Calu3 (cell line): ENCODE measurements at regions not wholly inside any gene's neighbourhood (a gene's known extent, or its start where the extent isn't known, plus 50 kb on each side); places are given as distances from the start of the nearest gene placed in this dataset.

Experiments used
- BruUV-seq: library from RNA; stranded (reverse); fragments of 400-500 nt; replicated peaks from 2 replicates; lab custom pipeline; 2021; lab: Mats Ljungman, UMichigan
- CTCF ChIA-PET: fragments of 300-600 bp; sonication (Branson Sonifier 250); formaldehyde crosslinking; loops from one replicate; lab custom pipeline; 2022; ENCODE audit warnings: antibody characterized with exemption; lab: Charles Lee
- DNase-seq: peaks from one replicate; pipeline ENCODE4 v3.0.0; 2022
- H3K27ac Mint-ChIP-seq: one replicate; pipeline ENCODE4 v1.8.0; 2022; ENCODE audit warnings: mixed read lengths; ENCODE audit not compliant: unreplicated experiment
- H3K27me3 Mint-ChIP-seq: one replicate; pipeline ENCODE4 v1.8.0; 2022; ENCODE audit warnings: mixed read lengths; ENCODE audit not compliant: unreplicated experiment
- H3K36me3 Mint-ChIP-seq: one replicate; pipeline ENCODE4 v1.8.0; 2022; ENCODE audit warnings: mild to moderate bottlenecking, moderate library complexity, mixed read lengths; ENCODE audit not compliant: insufficient read depth, unreplicated experiment
- H3K4me1 Mint-ChIP-seq: one replicate; pipeline ENCODE4 v1.8.0; 2022; ENCODE audit warnings: mild to moderate bottlenecking, low read depth, mixed read lengths; ENCODE audit not compliant: unreplicated experiment
- H3K4me3 Mint-ChIP-seq: one replicate; pipeline ENCODE4 v1.8.0; 2022; ENCODE audit warnings: mild to moderate bottlenecking, low read depth, moderate library complexity, mixed read lengths; ENCODE audit not compliant: unreplicated experiment
- H3K9me3 Mint-ChIP-seq: one replicate; pipeline ENCODE4 v1.8.0; 2022; ENCODE audit warnings: low read depth, mixed read lengths; ENCODE audit not compliant: unreplicated experiment
- CTCF ChIP-seq: fragments of 200-600 bp; IDR thresholded peaks from one replicate; pipeline ENCODE4 v1.8.0; 2022; ENCODE audit warnings: antibody characterized with exemption; ENCODE audit not compliant: unreplicated experiment
- intact Hi-C: fragments of 100-400 bp; cut with micrococcal nuclease; formaldehyde crosslinking; loops from one replicate; pipeline ENCODE4 v1.10.0; 2022; ENCODE audit not compliant: unreplicated experiment

- no peaks in the 10 kb centered on the region for H3K27me3 Mint-ChIP-seq
- peaks cover 9% of the 10 kb centered on the region for H3K9me3 Mint-ChIP-seq
- CTCF ChIA-PET = no interaction called here
- no TSS peak for BruUV-seq
- no peaks in the 10 kb centered on the region for H3K36me3 Mint-ChIP-seq
- no peak for DNase-seq
- intact Hi-C loops = loop anchor here (10.0 kb wide), 1 partner anchor 367 kb away; no protein-coding TSS in a partner anchor
- TF ChIP-seq CTCF = no peak
- H3K4me1 Mint-ChIP-seq = no peaks in the 10 kb centered on the region
- H3K4me3 Mint-ChIP-seq = no peak overlapping the region
- no peak overlapping the region for H3K27ac Mint-ChIP-seq
These were observed 67.9 kb upstream of the THBS2 start for GRCh38 chr6:169321546-169321945.

GRCh38 chr6:169320013-169320412 lies 66.4 kb upstream of the THBS2 start:
- no peak for DNase-seq
- Mint-ChIP-seq H3K9me3 (peaks cover 6% of the 10 kb centered on the region), H3K27ac (no peak overlapping the region), H3K27me3 (no peaks in the 10 kb centered on the region), H3K4me1 (no peaks in the 10 kb centered on the region), H3K4me3 (no peak overlapping the region), H3K36me3 (no peaks in the 10 kb centered on the region)
- BruUV-seq = no TSS peak
- CTCF ChIA-PET = no interaction called here
- intact Hi-C loops = loop anchor here (10.0 kb wide), 1 partner anchor 365 kb away; no protein-coding TSS in a partner anchor
- no peak for TF ChIP-seq CTCF

GRCh38 chr6:169317441-169318202 lies 64.0 kb upstream of the THBS2 start:
- H3K36me3 Mint-ChIP-seq = no peaks in the 10 kb centered on the region
- no TSS peak for BruUV-seq
- CTCF ChIA-PET = no interaction called here

GRCh38 chr6:169316651-169317050 lies 63.0 kb upstream of the THBS2 start:
- H3K9me3 Mint-ChIP-seq = no peaks in the 10 kb centered on the region

More at GRCh38 chr6:169317441-169318202, 64.0 kb upstream of the THBS2 start:
- H3K27me3 Mint-ChIP-seq = no peaks in the 10 kb centered on the region
- DNase-seq = no peak
- TF ChIP-seq CTCF = no peak
- intact Hi-C loops = no loop called here
- no peaks in the 10 kb centered on the region for H3K9me3 Mint-ChIP-seq
- H3K4me1 Mint-ChIP-seq = no peaks in the 10 kb centered on the region
- H3K4me3 Mint-ChIP-seq = no peak overlapping the region
- no peak overlapping the region for H3K27ac Mint-ChIP-seq

More at GRCh38 chr6:169316651-169317050, 63.0 kb upstream of the THBS2 start:
- H3K27ac Mint-ChIP-seq = no peak overlapping the region
- no peak overlapping the region for H3K4me3 Mint-ChIP-seq
- CTCF ChIA-PET = no interaction called here
- TF ChIP-seq CTCF = no peak
- no peaks in the 10 kb centered on the region for H3K36me3 Mint-ChIP-seq
- DNase-seq = no peak
- H3K4me1 Mint-ChIP-seq = no peaks in the 10 kb centered on the region
- no TSS peak for BruUV-seq
- intact Hi-C loops = no loop called here
- no peaks in the 10 kb centered on the region for H3K27me3 Mint-ChIP-seq
